ENCODE measurements at regions not wholly inside any gene's neighbourhood (a gene's known extent, or its start where the extent isn't known, plus 50 kb on each side); places are given as distances from the start of the nearest gene placed in this dataset.

DNA sequence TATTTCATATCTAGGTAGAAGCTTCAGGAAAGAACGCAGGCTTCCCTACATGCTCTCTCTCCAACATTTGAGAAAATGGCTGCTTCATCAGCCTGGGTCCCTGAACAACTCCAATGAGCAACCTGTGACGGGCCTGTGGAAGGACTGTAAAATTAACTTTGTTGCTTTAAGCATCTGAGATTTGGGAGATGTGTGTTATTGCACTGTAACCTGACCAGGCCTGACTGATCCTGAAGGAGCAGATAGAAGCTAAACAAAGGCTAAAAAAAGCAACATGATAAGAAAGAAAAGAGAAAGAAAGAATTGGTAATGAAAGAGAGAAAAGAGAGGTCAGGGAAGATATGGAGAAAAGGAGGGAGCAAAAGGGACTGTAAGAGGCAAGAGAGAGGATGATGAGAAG, 77.1 kb upstream of the MBNL2 start:
- TF ChIP-seq CTCF (IDR thresholded peaks at IDR 0.05; ENCODE audit: poor library complexity) (no peak), EZH2 (IDR thresholded peaks at IDR 0.05; ENCODE audit: borderline replicate concordance) (no peak), EZH2phosphoT487 (IDR thresholded peaks at IDR 0.05; ENCODE audit: low read depth, severe bottlenecking, unreplicated experiment) (no peak)

All from hepatocyte (in vitro differentiated cells).